ENCODE measurements at regions not wholly inside any gene's neighbourhood (a gene's known extent, or its start where the extent isn't known, plus 50 kb on each side); places are given as distances from the start of the nearest gene placed in this dataset.

GRCh38 chr9:74102702-74103101 lies 394.4 kb upstream of the RORB start:
- no peaks in the 10 kb centered on the region for H3K9me3 ChIP-seq
- no peaks in the 10 kb centered on the region for H3K36me3 ChIP-seq
- no peaks in the 10 kb centered on the region for H3K4me1 ChIP-seq
- intact Hi-C loops (cut with DNase I): no loop called here
- no peak overlapping the region for H3K4me3 ChIP-seq
- no peak for DNase-seq
- TF ChIP-seq, protein P1, sequence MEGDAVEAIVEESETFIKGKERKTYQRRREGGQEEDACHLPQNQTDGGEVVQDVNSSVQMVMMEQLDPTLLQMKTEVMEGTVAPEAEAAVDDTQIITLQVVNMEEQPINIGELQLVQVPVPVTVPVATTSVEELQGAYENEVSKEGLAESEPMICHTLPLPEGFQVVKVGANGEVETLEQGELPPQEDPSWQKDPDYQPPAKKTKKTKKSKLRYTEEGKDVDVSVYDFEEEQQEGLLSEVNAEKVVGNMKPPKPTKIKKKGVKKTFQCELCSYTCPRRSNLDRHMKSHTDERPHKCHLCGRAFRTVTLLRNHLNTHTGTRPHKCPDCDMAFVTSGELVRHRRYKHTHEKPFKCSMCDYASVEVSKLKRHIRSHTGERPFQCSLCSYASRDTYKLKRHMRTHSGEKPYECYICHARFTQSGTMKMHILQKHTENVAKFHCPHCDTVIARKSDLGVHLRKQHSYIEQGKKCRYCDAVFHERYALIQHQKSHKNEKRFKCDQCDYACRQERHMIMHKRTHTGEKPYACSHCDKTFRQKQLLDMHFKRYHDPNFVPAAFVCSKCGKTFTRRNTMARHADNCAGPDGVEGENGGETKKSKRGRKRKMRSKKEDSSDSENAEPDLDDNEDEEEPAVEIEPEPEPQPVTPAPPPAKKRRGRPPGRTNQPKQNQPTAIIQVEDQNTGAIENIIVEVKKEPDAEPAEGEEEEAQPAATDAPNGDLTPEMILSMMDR (IDR thresholded peaks at IDR 0.05): no peak
- no peak overlapping the region for H3K27ac ChIP-seq
- no peak overlapping the region for H3K9ac ChIP-seq (ENCODE audit: low read depth in 2 of 2, low read length in 2 of 2)
- H3K27me3 ChIP-seq: no peaks in the 10 kb centered on the region

GRCh38 chr9:74107692-74108091 lies 389.4 kb upstream of the RORB start:
- no peak overlapping the region for H3K27ac ChIP-seq
- H3K27me3 ChIP-seq: no peaks in the 10 kb centered on the region
- H3K4me1 ChIP-seq: no peaks in the 10 kb centered on the region
- H3K4me3 ChIP-seq: no peak overlapping the region
- TF ChIP-seq, protein P1 (IDR thresholded peaks at IDR 0.05): no peak
- H3K36me3 ChIP-seq: no peaks in the 10 kb centered on the region
- H3K9me3 ChIP-seq: no peaks in the 10 kb centered on the region
- no peak overlapping the region for H3K9ac ChIP-seq (ENCODE audit: low read depth in 2 of 2, low read length in 2 of 2)
- intact Hi-C loops (cut with DNase I): no loop called here
- no peak for DNase-seq

DNA sequence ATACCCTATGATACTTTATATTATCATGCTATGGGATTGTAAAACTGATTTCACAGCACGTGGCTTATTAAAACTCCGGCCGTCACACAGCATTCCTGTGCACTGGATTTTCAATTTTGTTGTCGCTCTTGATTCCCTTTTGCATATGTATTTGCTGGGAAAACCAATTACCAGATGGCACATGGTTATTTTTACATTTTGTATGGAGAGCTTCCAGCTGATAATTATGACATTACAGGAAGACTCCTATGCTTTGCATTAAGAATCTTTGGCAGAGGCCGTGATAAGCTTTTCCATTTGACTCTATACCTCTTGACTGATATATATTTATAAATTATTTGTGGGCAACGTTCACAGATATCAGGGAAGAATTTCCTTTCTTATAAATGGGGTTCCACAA lies 381.2 kb upstream of the RORB start:
- intact Hi-C loops (cut with DNase I): no loop called here
- no peaks in the 10 kb centered on the region for H3K4me1 ChIP-seq
- TF ChIP-seq, protein P1 (IDR thresholded peaks at IDR 0.05): no peak
- H3K27ac ChIP-seq: no peak overlapping the region
- H3K27me3 ChIP-seq: no peaks in the 10 kb centered on the region
- H3K4me3 ChIP-seq: no peak overlapping the region
- DNase-seq: no peak
- no peak overlapping the region for H3K9ac ChIP-seq (ENCODE audit: low read depth in 2 of 2, low read length in 2 of 2)
- no peaks in the 10 kb centered on the region for H3K36me3 ChIP-seq
- H3K9me3 ChIP-seq: no peaks in the 10 kb centered on the region

DNA sequence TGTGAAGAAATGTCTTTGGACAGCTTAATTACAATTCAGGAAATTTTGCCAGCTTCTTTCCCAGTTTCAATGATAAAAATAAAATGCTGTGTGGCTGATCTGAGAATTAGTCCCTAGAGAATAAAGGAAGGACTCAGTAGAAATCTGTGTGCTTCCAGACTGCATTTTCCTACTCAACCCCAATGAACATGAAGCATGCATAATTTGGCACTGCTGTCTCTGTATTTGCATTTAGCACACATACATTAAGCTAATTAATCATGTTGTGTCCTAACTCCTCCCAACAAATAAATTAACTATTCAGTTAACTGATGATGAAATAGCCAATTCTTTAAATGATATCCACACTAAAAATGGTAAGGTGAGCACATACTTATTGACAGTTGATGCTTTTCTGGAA lies 380.0 kb upstream of the RORB start:
- no peaks in the 10 kb centered on the region for H3K4me1 ChIP-seq
- no peak overlapping the region for H3K4me3 ChIP-seq
- H3K27ac ChIP-seq: no peak overlapping the region
- TF ChIP-seq, protein P1 (IDR thresholded peaks at IDR 0.05): no peak
- no peaks in the 10 kb centered on the region for H3K27me3 ChIP-seq
- DNase-seq: no peak
- intact Hi-C loops (cut with DNase I): no loop called here
- H3K9me3 ChIP-seq: no peaks in the 10 kb centered on the region
- H3K36me3 ChIP-seq: no peaks in the 10 kb centered on the region
- no peak overlapping the region for H3K9ac ChIP-seq (ENCODE audit: low read depth in 2 of 2, low read length in 2 of 2)

GRCh38 chr9:74117731-74118130 lies 379.4 kb upstream of the RORB start:
- intact Hi-C loops (cut with DNase I): no loop called here
- TF ChIP-seq, protein P1 (IDR thresholded peaks at IDR 0.05): no peak
- no peak overlapping the region for H3K9ac ChIP-seq (ENCODE audit: low read depth in 2 of 2, low read length in 2 of 2)
- H3K27ac ChIP-seq: no peak overlapping the region
- H3K27me3 ChIP-seq: no peaks in the 10 kb centered on the region
- H3K9me3 ChIP-seq: no peaks in the 10 kb centered on the region
- H3K36me3 ChIP-seq: no peaks in the 10 kb centered on the region
- H3K4me3 ChIP-seq: no peak overlapping the region
- no peak for DNase-seq
- no peaks in the 10 kb centered on the region for H3K4me1 ChIP-seq

GRCh38 chr9:74120061-74120460 lies 377.1 kb upstream of the RORB start:
- Histone ChIP-seq H3K27me3 (no peaks in the 10 kb centered on the region), H3K4me3 (no peak overlapping the region), H3K27ac (no peak overlapping the region), H3K9ac (ENCODE audit: low read depth in 2 of 2, low read length in 2 of 2) (no peak overlapping the region), H3K36me3 (no peaks in the 10 kb centered on the region), H3K4me1 (no peaks in the 10 kb centered on the region), H3K9me3 (no peaks in the 10 kb centered on the region)
- TF ChIP-seq, protein P1 (IDR thresholded peaks at IDR 0.05): no peak
- intact Hi-C loops (cut with DNase I): no loop called here
- no peak for DNase-seq

Measured in colonic mucosa (tissue), 4 donors.